Fibroblast of peridontal ligament (primary cell): ENCODE measurements at regions not wholly inside any gene's neighbourhood (a gene's known extent, or its start where the extent isn't known, plus 50 kb on each side); places are given as distances from the start of the nearest gene placed in this dataset.
"Not testable (repeated sequence)": the region's sequence is repeated elsewhere in the genome, so short reads cannot be mapped to it uniquely, and the experiment has no call there.

Experiments used
- DNase-seq: peaks from one replicate; pipeline ENCODE4 v3.0.0-alpha.2; 2010; ENCODE audit errors: extremely low read depth

DNA sequence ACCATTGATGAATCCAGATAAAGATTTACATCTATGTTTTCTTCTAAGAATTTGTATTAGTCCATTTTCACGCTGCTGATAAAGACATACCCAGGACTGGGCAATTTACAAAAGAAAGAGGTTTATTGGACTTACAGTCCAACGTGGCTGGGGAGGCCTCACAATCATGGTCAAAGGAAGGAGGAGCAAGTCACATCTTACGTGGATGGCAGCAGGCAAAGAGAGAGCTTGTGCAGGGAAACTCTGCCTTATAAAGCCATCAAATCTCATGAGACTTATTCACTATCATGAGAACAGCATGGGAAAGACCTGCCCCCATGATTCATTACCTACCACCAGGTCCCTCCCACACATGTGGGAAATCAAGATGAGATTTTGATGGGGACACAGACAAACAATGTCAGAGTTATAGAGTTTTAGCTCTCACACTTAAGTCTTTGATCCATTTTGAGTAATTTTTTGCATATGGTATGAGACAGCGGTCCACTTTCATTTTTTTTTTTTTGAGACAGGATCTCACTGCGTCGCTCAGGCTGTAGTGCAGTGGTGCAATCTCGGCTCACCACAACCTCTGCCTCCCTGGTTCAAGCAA, 53.5 kb upstream of the JADE2 start:
- DNase-seq = not testable (repeated sequence)

GRCh38 chr5:134468921-134469400, 56.5 kb upstream of the JADE2 start:
- DNase-seq = no peak

- no peak for DNase-seq
Observed at GRCh38 chr5:134467231-134467630, 55.5 kb upstream of the CDKN2AIPNL start.

DNA sequence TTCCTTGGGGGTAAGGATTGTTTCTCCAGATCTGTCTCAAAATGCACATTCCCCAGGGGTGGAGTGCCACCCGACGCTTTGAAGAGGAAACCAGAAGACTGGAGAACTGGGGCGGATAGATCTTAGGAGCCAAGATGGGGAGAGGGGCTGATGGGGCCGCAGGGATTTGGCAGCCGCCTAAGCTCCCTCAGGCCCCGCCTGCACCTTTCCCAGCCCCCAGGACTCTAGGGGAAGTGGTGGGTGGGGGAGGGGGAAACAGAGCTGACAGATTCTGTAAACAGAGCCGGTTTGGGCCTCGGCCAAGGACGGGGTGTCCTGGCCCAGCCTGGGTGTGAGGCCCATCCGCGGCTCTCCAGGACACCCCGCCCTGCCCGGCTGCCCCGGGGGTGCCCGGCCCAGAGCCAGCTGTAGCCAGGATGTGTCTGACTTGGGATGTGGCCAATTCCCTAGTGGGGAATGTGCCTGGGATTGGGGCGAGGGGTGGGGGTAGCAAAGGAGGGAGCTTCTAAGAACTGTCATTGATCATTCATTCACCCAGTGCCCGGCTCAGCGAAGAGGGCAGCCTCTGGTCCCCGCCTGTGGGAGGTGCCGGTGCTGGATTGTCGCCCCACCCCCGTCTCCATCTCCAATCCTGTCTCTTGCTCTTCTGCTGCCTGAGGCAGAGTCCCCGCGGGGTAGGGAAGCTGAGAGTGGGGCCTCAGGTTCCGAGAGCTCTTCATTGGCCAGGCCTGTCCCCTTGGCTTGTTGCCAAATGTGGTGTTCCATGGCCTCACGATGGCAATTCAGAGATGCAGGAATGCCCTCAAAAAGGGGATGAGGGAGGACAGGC, 54.8 kb upstream of the CDKN2AIPNL start:
- DNase-seq = peak; percentile 49

DNA sequence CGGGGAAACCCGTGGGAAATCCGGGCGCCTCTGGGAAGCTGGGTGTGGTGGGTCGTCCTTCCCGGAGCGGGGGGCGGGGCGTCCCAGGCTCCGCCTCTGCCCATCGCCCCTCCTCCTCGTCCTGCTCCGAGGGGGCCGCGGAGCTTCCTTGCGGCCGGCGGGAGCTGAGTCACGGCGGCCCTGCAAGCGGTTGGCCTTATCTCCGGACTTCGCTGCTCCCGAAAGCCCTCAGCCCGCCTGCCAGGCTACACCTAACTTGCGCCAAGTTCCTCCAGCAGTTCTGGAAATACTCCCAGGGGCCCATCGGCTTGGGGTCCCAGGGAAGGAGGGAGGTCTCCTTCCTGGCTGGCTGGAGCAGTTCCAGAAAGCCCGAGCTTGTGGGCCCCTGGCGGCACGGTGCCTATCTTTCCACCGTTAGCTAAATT, 54.1 kb upstream of the CDKN2AIPNL start:
- DNase-seq = peak; percentile 77

GRCh38 chr5:134464988-134465815, 53.5 kb upstream of the CDKN2AIPNL start:
- no peak for DNase-seq

- DNase-seq = peak; percentile 28
Observed at GRCh38 chr5:134463991-134464760, 52.5 kb upstream of the CDKN2AIPNL start.

GRCh38 chr5:134463176-134463720, 51.6 kb upstream of the CDKN2AIPNL start:
- DNase-seq = no peak

- no peak for DNase-seq
Observed at GRCh38 chr5:134462761-134463160, 51.1 kb upstream of the CDKN2AIPNL start.

DNA sequence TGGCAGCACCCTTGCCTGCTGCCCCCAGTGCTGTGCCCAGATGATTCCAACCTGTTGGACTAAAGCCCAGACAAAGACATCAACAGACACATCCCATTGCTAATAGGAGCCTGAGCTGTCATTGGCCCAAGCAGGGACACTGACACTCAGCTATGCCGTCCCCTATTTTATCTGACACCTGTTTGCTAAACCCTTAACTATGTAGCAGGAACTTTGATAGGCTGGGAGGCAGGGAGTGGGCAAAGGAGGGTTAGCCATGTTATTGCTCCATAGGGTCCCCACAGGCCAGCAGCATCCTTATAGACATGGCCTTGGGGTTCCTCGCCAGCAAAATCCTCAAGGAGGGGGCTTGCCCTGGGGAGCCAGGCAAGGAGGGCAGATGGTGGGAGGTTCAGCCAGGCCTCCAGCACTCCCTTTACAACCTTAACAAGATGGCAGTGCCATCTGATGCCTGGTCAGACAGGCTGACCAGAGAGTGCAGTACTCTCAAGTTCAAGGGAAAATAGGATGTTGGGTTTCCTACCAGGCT, 50.4 kb upstream of the CDKN2AIPNL start:
- no peak for DNase-seq
